Loucy (cell line): ENCODE measurements at regions not wholly inside any gene's neighbourhood (a gene's known extent, or its start where the extent isn't known, plus 50 kb on each side); places are given as distances from the start of the nearest gene placed in this dataset.
"Not testable (repeated sequence)": the region's sequence is repeated elsewhere in the genome, so short reads cannot be mapped to it uniquely, and the experiment has no call there.

Experiments
- H2AFZ ChIP-seq: fragments of 200-600 bp; sonication (generic); 2 replicates; pipeline ENCODE4 v1.6.0; 2016; ENCODE audit warnings: antibody characterized with exemption, mild to moderate bottlenecking, low read length, moderate library complexity
- H3F3A ChIP-seq: fragments of 200-600 bp; 2 replicates; pipeline ENCODE4 v1.6.0; 2016; ENCODE audit warnings: antibody characterized with exemption, low read depth, mild to moderate bottlenecking
- H3K27me3 ChIP-seq: fragments of 200-600 bp; sonication (generic); 2 replicates; pipeline ENCODE4 v1.6.1; 2014; ENCODE audit warnings: low read length, mild to moderate bottlenecking; ENCODE audit not compliant: insufficient read depth, poor library complexity, severe bottlenecking
- H3K36me3 ChIP-seq: fragments of 200-600 bp; sonication (generic); 2 replicates; pipeline ENCODE4 v1.6.1; 2016; ENCODE audit warnings: low read length; ENCODE audit not compliant: insufficient read depth
- H3K4me1 ChIP-seq: fragments of 200-600 bp; sonication (generic); 2 replicates; pipeline ENCODE4 v1.5.1; 2014; ENCODE audit warnings: low read length, mild to moderate bottlenecking; ENCODE audit not compliant: insufficient read depth, poor library complexity, severe bottlenecking
- H3K4me2 ChIP-seq: fragments of 200-600 bp; sonication (generic); 2 replicates; pipeline ENCODE4 v1.6.0; 2014; ENCODE audit warnings: antibody characterized with exemption, low read length, low read depth, mild to moderate bottlenecking; ENCODE audit not compliant: poor library complexity, severe bottlenecking
- H3K4me3 ChIP-seq: fragments of 200-600 bp; sonication (generic); 2 replicates; pipeline ENCODE4 v1.5.1; 2014; ENCODE audit warnings: low read length, mild to moderate bottlenecking, mixed read lengths; ENCODE audit not compliant: poor library complexity, severe bottlenecking
- H3K79me2 ChIP-seq: fragments of 200-600 bp; sonication (generic); 2 replicates; pipeline ENCODE4 v1.6.1; 2014; ENCODE audit warnings: low read length; ENCODE audit not compliant: insufficient read depth
- H3K9ac ChIP-seq: fragments of 200-600 bp; sonication (generic); 2 replicates; pipeline ENCODE4 v1.6.0; 2014; ENCODE audit warnings: mild to moderate bottlenecking, low read depth, low read length, moderate library complexity; ENCODE audit not compliant: poor library complexity, severe bottlenecking
- H3K9me2 ChIP-seq: fragments of 200-600 bp; sonication (generic); replicated peaks from 2 replicates; pipeline ENCODE4 v1.6.1; 2016; ENCODE audit warnings: low read depth, low read length, mixed read lengths
- H3K9me3 ChIP-seq: fragments of 200-600 bp; sonication (generic); 2 replicates; pipeline ENCODE4 v1.6.1; 2014; ENCODE audit warnings: mild to moderate bottlenecking, antibody characterized with exemption, low read length, low read depth; ENCODE audit not compliant: insufficient read depth
- H4K20me1 ChIP-seq: fragments of 200-600 bp; sonication (generic); 2 replicates; pipeline ENCODE4 v1.6.0; 2014; ENCODE audit warnings: antibody characterized with exemption, low read length, mild to moderate bottlenecking; ENCODE audit not compliant: insufficient read depth, poor library complexity, severe bottlenecking
- EZH2phosphoT487 ChIP-seq: fragments of 200-600 bp; IDR thresholded peaks from 2 replicates; pipeline ENCODE4 v1.6.1; 2018; ENCODE audit warnings: antibody characterized with exemption, mild to moderate bottlenecking, moderate library complexity, borderline replicate concordance
- TF ChIP-seq, protein P1 (sequence below): fragments of 200-600 bp; sonication (generic); conservative IDR thresholded peaks from 2 replicates; pipeline ENCODE4 v1.5.1; 2014; ENCODE audit warnings: mild to moderate bottlenecking, antibody characterized with exemption, low read length

DNA sequence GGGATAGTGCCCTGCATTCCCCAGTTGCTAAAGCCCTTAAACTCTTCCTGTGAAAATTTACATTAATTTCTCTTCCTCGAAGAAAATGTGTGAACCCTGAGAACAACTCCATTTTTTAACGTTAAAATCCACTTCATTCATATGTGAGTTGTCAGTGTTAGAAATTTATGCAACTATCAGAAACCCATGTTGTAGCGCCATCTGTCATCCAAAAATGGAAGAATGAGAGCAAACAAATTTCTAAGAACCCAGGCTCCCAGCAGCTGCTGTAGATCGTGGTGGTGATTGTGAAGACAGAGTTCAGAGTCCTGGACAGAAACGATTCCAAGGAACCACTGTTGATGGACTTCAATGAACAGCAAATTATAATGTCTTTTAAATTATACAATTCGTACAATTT lies 179.7 kb upstream of the NDN start:
- TF ChIP-seq, protein P1, sequence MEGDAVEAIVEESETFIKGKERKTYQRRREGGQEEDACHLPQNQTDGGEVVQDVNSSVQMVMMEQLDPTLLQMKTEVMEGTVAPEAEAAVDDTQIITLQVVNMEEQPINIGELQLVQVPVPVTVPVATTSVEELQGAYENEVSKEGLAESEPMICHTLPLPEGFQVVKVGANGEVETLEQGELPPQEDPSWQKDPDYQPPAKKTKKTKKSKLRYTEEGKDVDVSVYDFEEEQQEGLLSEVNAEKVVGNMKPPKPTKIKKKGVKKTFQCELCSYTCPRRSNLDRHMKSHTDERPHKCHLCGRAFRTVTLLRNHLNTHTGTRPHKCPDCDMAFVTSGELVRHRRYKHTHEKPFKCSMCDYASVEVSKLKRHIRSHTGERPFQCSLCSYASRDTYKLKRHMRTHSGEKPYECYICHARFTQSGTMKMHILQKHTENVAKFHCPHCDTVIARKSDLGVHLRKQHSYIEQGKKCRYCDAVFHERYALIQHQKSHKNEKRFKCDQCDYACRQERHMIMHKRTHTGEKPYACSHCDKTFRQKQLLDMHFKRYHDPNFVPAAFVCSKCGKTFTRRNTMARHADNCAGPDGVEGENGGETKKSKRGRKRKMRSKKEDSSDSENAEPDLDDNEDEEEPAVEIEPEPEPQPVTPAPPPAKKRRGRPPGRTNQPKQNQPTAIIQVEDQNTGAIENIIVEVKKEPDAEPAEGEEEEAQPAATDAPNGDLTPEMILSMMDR = peak; percentile 62
- no peak for TF ChIP-seq EZH2phosphoT487
- Histone ChIP-seq H3K4me2 (no peak overlapping the region), H3K4me3 (no peak overlapping the region), H3F3A (no peaks in the 10 kb centered on the region), H3K9ac (no peak overlapping the region), H3K9me3 (no peaks in the 10 kb centered on the region), H3K36me3 (no peaks in the 10 kb centered on the region), H3K79me2 (no peaks in the 10 kb centered on the region), H3K9me2 (no peaks in the 10 kb centered on the region), H3K27me3 (no peaks in the 10 kb centered on the region), H3K4me1 (no peaks in the 10 kb centered on the region), H4K20me1 (no peaks in the 10 kb centered on the region), H2AFZ (no peak overlapping the region)

DNA sequence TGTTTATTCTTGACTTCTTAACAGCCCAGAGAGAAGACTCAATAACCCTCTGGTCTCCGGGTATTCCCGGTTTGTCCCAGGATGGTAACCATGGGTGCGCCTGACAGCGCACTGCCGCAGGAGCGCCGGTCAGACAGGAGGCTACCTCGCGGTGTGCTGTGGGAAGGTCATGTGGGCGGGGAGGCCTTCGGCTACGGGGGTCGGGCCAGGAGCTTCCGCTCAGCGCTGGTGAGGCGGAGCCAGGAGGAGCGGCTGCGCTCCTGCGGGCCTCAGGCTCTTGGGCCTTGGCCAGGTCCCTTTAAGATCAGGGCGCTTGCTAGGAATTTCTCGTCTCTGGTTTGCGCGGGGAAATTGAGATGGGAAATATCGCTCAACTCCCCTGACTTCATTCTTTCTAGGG lies 182.3 kb upstream of the NDN start:
- Histone ChIP-seq H3K27me3 (no peaks in the 10 kb centered on the region), H2AFZ (no peak overlapping the region)
- no peak for TF ChIP-seq EZH2phosphoT487
- TF ChIP-seq, protein P1 = no peak

DNA sequence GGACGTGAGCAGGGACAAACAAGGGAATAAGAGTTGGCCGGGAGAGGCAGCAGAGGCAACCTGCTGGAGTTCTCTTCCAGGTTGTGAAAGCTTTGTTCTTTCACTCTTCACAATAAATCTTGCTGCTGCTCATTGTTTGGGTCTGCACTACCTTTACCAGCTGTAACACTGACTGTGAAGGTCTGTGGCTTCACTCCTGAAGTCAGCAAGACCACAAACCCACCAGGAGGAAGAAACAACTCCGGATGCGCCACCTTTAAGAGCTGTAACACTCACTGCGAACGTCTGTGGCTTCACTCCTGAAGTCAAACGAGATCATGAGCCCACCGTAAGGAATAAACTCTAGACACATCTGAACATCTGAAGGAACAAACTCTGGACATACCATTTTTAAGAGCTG lies 186.5 kb upstream of the NDN start:
- H3K27me3 ChIP-seq, H3K9me2 ChIP-seq, H3K9me3 ChIP-seq, H3F3A ChIP-seq, H4K20me1 ChIP-seq, H3K4me2 ChIP-seq, H3K79me2 ChIP-seq, H3K4me1 ChIP-seq, H3K4me3 ChIP-seq, H3K9ac ChIP-seq, H3K36me3 ChIP-seq, H2AFZ ChIP-seq: not testable (repeated sequence)

More for the DNA sequence above, 182.3 kb upstream of the NDN start:
- no peaks in the 10 kb centered on the region for H3K36me3 ChIP-seq
- H3K9me3 ChIP-seq = no peaks in the 10 kb centered on the region
- no peaks in the 10 kb centered on the region for H3K9me2 ChIP-seq
- H3K4me1 ChIP-seq = no peaks in the 10 kb centered on the region
- H3K4me2 ChIP-seq = no peak overlapping the region
- no peak overlapping the region for H3K9ac ChIP-seq
- no peaks in the 10 kb centered on the region for H3K79me2 ChIP-seq
- H4K20me1 ChIP-seq = no peaks in the 10 kb centered on the region
- H3F3A ChIP-seq = no peaks in the 10 kb centered on the region
- H3K4me3 ChIP-seq = no peak overlapping the region

DNA sequence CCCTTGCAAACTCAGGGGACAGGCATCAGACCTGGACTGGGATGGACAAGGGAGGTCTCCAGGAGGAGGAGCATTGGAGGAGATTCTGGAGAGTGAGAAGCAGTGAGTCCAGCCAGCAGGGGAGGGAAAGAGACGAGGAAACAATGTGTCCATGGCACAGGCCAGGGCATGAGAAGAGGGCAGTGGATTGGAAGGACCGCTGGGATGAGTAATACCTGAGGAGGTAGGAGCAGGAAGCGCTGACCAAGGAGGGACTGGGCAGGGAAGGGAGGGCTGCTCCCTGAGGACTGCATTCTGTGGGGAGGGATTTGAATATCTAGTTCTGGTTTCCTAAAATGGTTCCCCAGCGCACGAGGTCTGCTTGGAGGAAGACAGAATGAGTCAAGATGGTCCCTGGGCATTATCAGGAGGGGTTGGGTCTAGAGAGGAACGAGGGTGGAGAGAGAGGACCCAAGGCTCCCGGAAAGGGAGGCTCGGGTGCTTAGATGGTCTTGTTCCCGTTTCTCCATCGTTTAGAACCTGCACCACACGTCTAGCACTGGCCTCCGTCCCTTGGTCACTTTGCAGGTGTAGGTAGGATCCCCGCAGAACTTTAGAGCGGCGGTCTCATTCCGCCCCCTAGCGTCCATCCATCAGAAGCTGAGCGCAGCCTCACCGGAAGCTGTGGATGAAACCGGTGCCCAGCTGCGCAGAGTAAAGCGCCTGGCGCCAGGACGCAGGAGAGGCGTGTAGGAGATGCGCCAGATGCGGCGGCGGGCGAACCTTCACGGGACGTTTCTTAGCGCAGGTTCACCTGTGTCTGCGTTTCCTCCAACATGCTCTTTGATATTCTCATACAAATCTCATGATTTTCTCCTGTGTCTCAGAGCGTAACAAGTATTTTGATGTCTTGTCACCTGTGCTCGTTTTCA lies 190.7 kb upstream of the NDN start:
- Histone ChIP-seq H3K4me2 (no peak overlapping the region), H3K9me3 (no peaks in the 10 kb centered on the region), H2AFZ (no peak overlapping the region)

More for the DNA sequence above, 190.7 kb upstream of the NDN start:
- no peak overlapping the region for H3K9ac ChIP-seq
- H3K27me3 ChIP-seq = no peaks in the 10 kb centered on the region
- no peaks in the 10 kb centered on the region for H3K79me2 ChIP-seq
- no peaks in the 10 kb centered on the region for H4K20me1 ChIP-seq
- no peak overlapping the region for H3K4me3 ChIP-seq
- H3F3A ChIP-seq = no peaks in the 10 kb centered on the region
- H3K4me1 ChIP-seq = no peaks in the 10 kb centered on the region
- no peaks in the 10 kb centered on the region for H3K36me3 ChIP-seq
- TF ChIP-seq EZH2phosphoT487 = no peak
- H3K9me2 ChIP-seq = no peaks in the 10 kb centered on the region
